CD14-positive monocyte (primary cell): ENCODE measurements at regions not wholly inside any gene's neighbourhood (a gene's known extent, or its start where the extent isn't known, plus 50 kb on each side); places are given as distances from the start of the nearest gene placed in this dataset.

Experiments used
- DNase-seq, 3 donors: peaks; one replicate each; pipeline ENCODE4 v3.0.0-alpha.2; 2011 to 2022
- H2AFZ ChIP-seq: 2 replicates; pipeline ENCODE4 v1.6.0; 2012; ENCODE audit warnings: mild to moderate bottlenecking, low read depth, low read length, inconsistent platforms; ENCODE audit not compliant: insufficient read depth, poor library complexity, severe bottlenecking
- H3K27ac ChIP-seq, 2 donors: 1 replicate in 1 of 2; 2 replicates in 1 of 2; pipeline ENCODE4 v1.5.1; 2012 to 2013; ENCODE audit warnings: low read length in 2 of 2, control low read depth in 1 of 2, inconsistent platforms in 1 of 2, low read depth in 1 of 2, mild to moderate bottlenecking in 1 of 2
- H3K27me3 ChIP-seq, 2 donors: one replicate each; pipeline versions ENCODE4 v1.6.0 to v1.6.1; 2011 to 2013; ENCODE audit warnings: low read length in 2 of 2; ENCODE audit not compliant: control insufficient read depth in 2 of 2, insufficient read depth in 2 of 2
- H3K36me3 ChIP-seq, 2 donors: replicated peaks in 1 of 2; 1 replicate in 1 of 2; 2 replicates in 1 of 2; pipeline versions ENCODE4 v1.5.1 to v1.6.1; 2012 to 2013; ENCODE audit warnings: low read length in 2 of 2, control low read depth in 1 of 2, inconsistent platforms in 1 of 2, mild to moderate bottlenecking in 1 of 2; ENCODE audit not compliant: insufficient read depth in 2 of 2, control insufficient read depth in 1 of 2
- H3K4me1 ChIP-seq, 2 donors: 1 replicate in 1 of 2; 2 replicates in 1 of 2; pipeline versions ENCODE4 v1.5.1 to v1.6.1; 2012 to 2013; ENCODE audit warnings: low read length in 2 of 2, control low read depth in 1 of 2, inconsistent platforms in 1 of 2, mild to moderate bottlenecking in 1 of 2, moderate library complexity in 1 of 2; ENCODE audit not compliant: insufficient read depth in 2 of 2, control insufficient read depth in 1 of 2
- H3K4me2 ChIP-seq: replicated peaks from 2 replicates; pipeline ENCODE3; 2012; ENCODE audit warnings: low read length, moderate library complexity, mild to moderate bottlenecking; ENCODE audit not compliant: poor library complexity, severe bottlenecking; ENCODE audit errors: extremely low read depth
- H3K4me3 ChIP-seq, 3 experiments: fragments of 200-600 bp in 1 of 3; sonication (generic) in 1 of 3; replicated peaks in 1 of 3; 1 replicate in 2 of 3; 2 replicates in 1 of 3; pipeline ENCODE4 v1.5.1; 2011 to 2013; ENCODE audit warnings: low read length in 3 of 3, mild to moderate bottlenecking in 3 of 3, control low read depth in 2 of 3, low read depth in 2 of 3, inconsistent platforms in 1 of 3, moderate library complexity in 1 of 3
- H3K79me2 ChIP-seq: 2 replicates; pipeline ENCODE4 v1.6.0; 2012; ENCODE audit warnings: mild to moderate bottlenecking, control low read depth, inconsistent platforms, low read length, moderate library complexity; ENCODE audit not compliant: insufficient read depth
- H3K9ac ChIP-seq: 2 replicates; pipeline ENCODE4 v1.6.0; 2017; ENCODE audit warnings: low read length, mild to moderate bottlenecking; ENCODE audit not compliant: insufficient read depth, poor library complexity, severe bottlenecking
- H3K9me3 ChIP-seq, 2 donors: replicated peaks in 1 of 2; 1 replicate in 1 of 2; 2 replicates in 1 of 2; pipeline versions ENCODE4 v1.5.1 to v1.6.1; 2012 to 2013; ENCODE audit warnings: low read length in 2 of 2, control low read depth in 1 of 2; ENCODE audit not compliant: control insufficient read depth in 1 of 2, insufficient read depth in 1 of 2
- H4K20me1 ChIP-seq: 2 replicates; pipeline ENCODE4 v1.6.0; 2012; ENCODE audit warnings: mild to moderate bottlenecking, low read length, control low read depth, moderate library complexity; ENCODE audit not compliant: insufficient read depth
- H3K27ac Mint-ChIP-seq, 7 donors: one replicate each; pipeline ENCODE4 v1.8.0; 2020; ENCODE audit warnings: mild to moderate bottlenecking in 7 of 7, mixed read lengths in 7 of 7, moderate library complexity in 6 of 7, inconsistent platforms in 2 of 7
- H3K27me3 Mint-ChIP-seq, 3 donors: one replicate each; pipeline ENCODE4 v1.8.0; 2021 to 2022; ENCODE audit warnings: low read depth in 3 of 3, mild to moderate bottlenecking in 3 of 3, mixed read lengths in 3 of 3, moderate library complexity in 3 of 3, inconsistent platforms in 1 of 3
- H3K36me3 Mint-ChIP-seq, 2 donors: one replicate each; pipeline ENCODE4 v1.8.0; 2020; ENCODE audit warnings: mixed read lengths in 2 of 2, inconsistent platforms in 1 of 2, mild to moderate bottlenecking in 1 of 2
- H3K4me1 Mint-ChIP-seq: one replicate; pipeline ENCODE4 v1.8.0; 2020; ENCODE audit warnings: mild to moderate bottlenecking, mixed read lengths
- H3K4me3 Mint-ChIP-seq, 2 donors: one replicate each; pipeline ENCODE4 v1.8.0; 2020; ENCODE audit warnings: mild to moderate bottlenecking in 2 of 2, mixed read lengths in 2 of 2, moderate library complexity in 1 of 2
- H3K9me3 Mint-ChIP-seq, 7 donors: one replicate each; pipeline ENCODE4 v1.8.0; 2020 to 2022; ENCODE audit warnings: mixed read lengths in 7 of 7, mild to moderate bottlenecking in 6 of 7, moderate library complexity in 6 of 7, inconsistent platforms in 2 of 7
- CTCF ChIP-seq: fragments of 200-600 bp; IDR thresholded peaks from one replicate; pipeline ENCODE4 v1.8.0; 2022; ENCODE audit warnings: antibody characterized with exemption, mild to moderate bottlenecking
- WGBS: methylation state at CpG from one replicate; pipeline ENCODE4 v1.1.5; 2013; ENCODE audit warnings: missing lambda C conversion rate; ENCODE audit not compliant: insufficient coverage; 5-methylcytosine and 5-hydroxymethylcytosine counted together
- intact Hi-C, 2 donors: fragments of 100-400 bp; cut with micrococcal nuclease; formaldehyde crosslinking; loops; one replicate each; pipeline versions ENCODE4 v1.15.0 to v1.15.1; 2023

- WGBS = no CpG with 5 or more reads among the region's 3 CpGs
Measured at GRCh38 chr18:46413684-46414083, 243.3 kb downstream of the LOXHD1 start.

GRCh38 chr18:46414863-46415262 is 242.2 kb downstream of the LOXHD1 start:
- Histone ChIP-seq H3K27me3 (no peaks in the 10 kb centered on the region), H3K27ac (no peak overlapping the region), H3K9ac (no peak overlapping the region), H3K4me3 (no peak overlapping the region), H3K79me2 (no peaks in the 10 kb centered on the region), H3K4me1 (no peaks in the 10 kb centered on the region), H3K9me3 (no peaks in the 10 kb centered on the region), H2AFZ (no peak overlapping the region), H3K4me2 (no peak overlapping the region), H4K20me1 (no peaks in the 10 kb centered on the region), H3K36me3 (no peaks in the 10 kb centered on the region)
- DNase-seq = no peak
- no peaks in the 10 kb centered on the region for H3K36me3 Mint-ChIP-seq
- TF ChIP-seq CTCF = no peak
- intact Hi-C loops = no loop called here
- 95% methylated on average over 6 of the region's 7 CpGs for WGBS
- H3K4me1 Mint-ChIP-seq = no peaks in the 10 kb centered on the region
- no peaks in the 10 kb centered on the region for H3K9me3 Mint-ChIP-seq
- H3K4me3 Mint-ChIP-seq = no peak overlapping the region
- peaks cover 0 to 7% (median 1%) of the 10 kb centered on the region in 3 donors for H3K27me3 Mint-ChIP-seq
- H3K27ac Mint-ChIP-seq = no peak overlapping the region

More at GRCh38 chr18:46413684-46414083, 243.3 kb downstream of the LOXHD1 start:
- Mint-ChIP-seq H3K4me1 (no peaks in the 10 kb centered on the region), H3K36me3 (no peaks in the 10 kb centered on the region), H3K27ac (no peak overlapping the region), H3K9me3 (no peaks in the 10 kb centered on the region), H3K27me3 (peaks cover 0 to 2% (median 0%) of the 10 kb centered on the region in 3 donors), H3K4me3 (no peak overlapping the region)
- no peak overlapping the region for H2AFZ ChIP-seq
- DNase-seq = no peak
- H3K79me2 ChIP-seq = no peaks in the 10 kb centered on the region
- no peaks in the 10 kb centered on the region for H3K36me3 ChIP-seq
- intact Hi-C loops = no loop called here
- H4K20me1 ChIP-seq = no peaks in the 10 kb centered on the region
- no peaks in the 10 kb centered on the region for H3K27me3 ChIP-seq
- H3K4me1 ChIP-seq = no peaks in the 10 kb centered on the region
- H3K9me3 ChIP-seq = no peaks in the 10 kb centered on the region
- H3K4me3 ChIP-seq = no peak overlapping the region
- no peak overlapping the region for H3K9ac ChIP-seq
- no peak overlapping the region for H3K4me2 ChIP-seq
- H3K27ac ChIP-seq = no peak overlapping the region
- TF ChIP-seq CTCF = no peak
